Right lobe of liver (tissue), 4 donors: ENCODE measurements at regions not wholly inside any gene's neighbourhood (a gene's known extent, or its start where the extent isn't known, plus 50 kb on each side); places are given as distances from the start of the nearest gene placed in this dataset.

Experiments used
- POLR2A ChIP-seq: fragments of 450-650 bp; IDR thresholded peaks from one replicate; pipeline ENCODE4 v1.6.1; 2017; ENCODE audit warnings: antibody characterized with exemption, mild to moderate bottlenecking
- TF ChIP-seq, protein P1 (sequence below), 4 donors: fragments of 200-600 bp in 3 of 4; fragments of 450-650 bp in 1 of 4; IDR thresholded peaks; one replicate each; pipeline versions ENCODE4 v1.5.1 to v1.8.0; 2016 to 2022; ENCODE audit warnings: antibody characterized with exemption in 4 of 4, mild to moderate bottlenecking in 2 of 4
- donor health status: DM: no; HTN: no; CAD: no.
- donor health status: DM: no; HTN: no; CAD: no.
- donor health status: DM: no; HTN: yes; CAD: no.

DNA sequence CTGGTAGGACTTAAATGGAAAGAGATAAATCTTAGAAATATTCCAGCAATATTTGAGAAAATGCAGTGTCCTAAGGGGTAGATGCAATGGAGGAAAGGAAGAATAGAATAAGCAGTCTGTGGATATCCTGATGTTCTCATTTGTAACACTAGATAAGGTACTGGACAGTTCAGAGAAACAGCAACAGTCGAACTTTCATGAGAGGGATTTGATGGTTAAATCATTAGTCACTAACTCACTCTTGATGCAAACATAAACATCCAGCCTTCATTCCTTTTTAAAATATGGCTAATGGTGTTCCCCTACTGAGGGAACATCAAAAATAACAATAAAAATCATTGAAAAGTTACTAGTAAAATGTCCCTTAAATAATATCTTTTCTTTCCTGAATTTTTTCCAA is 211.4 kb upstream of the SLC39A10 start:
- TF ChIP-seq, protein P1, sequence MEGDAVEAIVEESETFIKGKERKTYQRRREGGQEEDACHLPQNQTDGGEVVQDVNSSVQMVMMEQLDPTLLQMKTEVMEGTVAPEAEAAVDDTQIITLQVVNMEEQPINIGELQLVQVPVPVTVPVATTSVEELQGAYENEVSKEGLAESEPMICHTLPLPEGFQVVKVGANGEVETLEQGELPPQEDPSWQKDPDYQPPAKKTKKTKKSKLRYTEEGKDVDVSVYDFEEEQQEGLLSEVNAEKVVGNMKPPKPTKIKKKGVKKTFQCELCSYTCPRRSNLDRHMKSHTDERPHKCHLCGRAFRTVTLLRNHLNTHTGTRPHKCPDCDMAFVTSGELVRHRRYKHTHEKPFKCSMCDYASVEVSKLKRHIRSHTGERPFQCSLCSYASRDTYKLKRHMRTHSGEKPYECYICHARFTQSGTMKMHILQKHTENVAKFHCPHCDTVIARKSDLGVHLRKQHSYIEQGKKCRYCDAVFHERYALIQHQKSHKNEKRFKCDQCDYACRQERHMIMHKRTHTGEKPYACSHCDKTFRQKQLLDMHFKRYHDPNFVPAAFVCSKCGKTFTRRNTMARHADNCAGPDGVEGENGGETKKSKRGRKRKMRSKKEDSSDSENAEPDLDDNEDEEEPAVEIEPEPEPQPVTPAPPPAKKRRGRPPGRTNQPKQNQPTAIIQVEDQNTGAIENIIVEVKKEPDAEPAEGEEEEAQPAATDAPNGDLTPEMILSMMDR (IDR thresholded peaks at IDR 0.05) = no peak
- no peak for TF ChIP-seq POLR2A
